ENCODE measurements at regions not wholly inside any gene's neighbourhood (a gene's known extent, or its start where the extent isn't known, plus 50 kb on each side); places are given as distances from the start of the nearest gene placed in this dataset.

- TF ChIP-seq CTCF (conservative IDR thresholded peaks at IDR 0.05; ENCODE audit: low read depth, low read length): no peak
- TF ChIP-seq EZH2 (IDR thresholded peaks at IDR 0.05; ENCODE audit: borderline replicate concordance, low read depth, low read length, poor library complexity, severe bottlenecking): no peak
These were observed 474.0 kb upstream of the GJE1 start for GRCh38 chr6:141658696-141659095.

Measured in A673 (cell line).